Effector memory CD4-positive, alpha-beta T cell (primary cell): ENCODE measurements at regions not wholly inside any gene's neighbourhood (a gene's known extent, or its start where the extent isn't known, plus 50 kb on each side); places are given as distances from the start of the nearest gene placed in this dataset.

Experiments
- DNase-seq, 3 donors: peaks; one replicate each; pipeline ENCODE4 v3.0.0-alpha.2; 2020
- H3K27ac ChIP-seq: 2 replicates; pipeline ENCODE4 v1.7.0; 2013; ENCODE audit warnings: mild to moderate bottlenecking, low read length, moderate library complexity; ENCODE audit not compliant: insufficient read depth, poor library complexity, severe bottlenecking
- H3K27me3 ChIP-seq: replicated peaks from 2 replicates; pipeline ENCODE4 v1.7.0; 2013; ENCODE audit warnings: mild to moderate bottlenecking, low read length; ENCODE audit not compliant: insufficient read depth, control insufficient read depth, poor library complexity, severe bottlenecking
- H3K36me3 ChIP-seq: 2 replicates; pipeline ENCODE4 v1.7.0; 2013; ENCODE audit warnings: mild to moderate bottlenecking, low read length, moderate library complexity; ENCODE audit not compliant: control insufficient read depth, insufficient read depth
- H3K4me1 ChIP-seq: 2 replicates; pipeline ENCODE4 v1.7.0; 2013; ENCODE audit warnings: low read length, mild to moderate bottlenecking; ENCODE audit not compliant: control insufficient read depth, insufficient read depth, poor library complexity, severe bottlenecking
- H3K4me3 ChIP-seq: 2 replicates; pipeline ENCODE4 v1.7.0; 2013; ENCODE audit warnings: low read length, low read depth, mild to moderate bottlenecking; ENCODE audit not compliant: insufficient read depth, poor library complexity, severe bottlenecking
- H3K9me3 ChIP-seq: 2 replicates; pipeline ENCODE4 v1.7.0; 2013; ENCODE audit warnings: mild to moderate bottlenecking, low read length, moderate library complexity; ENCODE audit not compliant: control insufficient read depth

GRCh38 chr11:134734894-134735293, 322.9 kb upstream of the B3GAT1 start:
- no peak for DNase-seq
- H3K27ac ChIP-seq, result no peak overlapping the region
- no peaks in the 10 kb centered on the region for H3K4me1 ChIP-seq
- no peaks in the 10 kb centered on the region for H3K9me3 ChIP-seq
- H3K27me3 ChIP-seq, result no peaks in the 10 kb centered on the region
- no peaks in the 10 kb centered on the region for H3K36me3 ChIP-seq
- H3K4me3 ChIP-seq, result no peak overlapping the region

- H3K36me3 ChIP-seq, result no peaks in the 10 kb centered on the region
- H3K4me1 ChIP-seq, result no peaks in the 10 kb centered on the region
- no peak overlapping the region for H3K4me3 ChIP-seq
- no peaks in the 10 kb centered on the region for H3K9me3 ChIP-seq
- no peak overlapping the region for H3K27ac ChIP-seq
- H3K27me3 ChIP-seq, result no peaks in the 10 kb centered on the region
- no peak for DNase-seq
Observed at GRCh38 chr11:134734141-134734845, 322.3 kb upstream of the B3GAT1 start.

GRCh38 chr11:134733646-134734045, 321.6 kb upstream of the B3GAT1 start:
- no peaks in the 10 kb centered on the region for H3K4me1 ChIP-seq
- H3K27ac ChIP-seq, result no peak overlapping the region
- no peaks in the 10 kb centered on the region for H3K36me3 ChIP-seq
- H3K9me3 ChIP-seq, result no peaks in the 10 kb centered on the region
- no peak for DNase-seq
- no peaks in the 10 kb centered on the region for H3K27me3 ChIP-seq
- H3K4me3 ChIP-seq, result no peak overlapping the region

GRCh38 chr11:134731213-134731961, 319.3 kb upstream of the B3GAT1 start:
- no peaks in the 10 kb centered on the region for H3K4me1 ChIP-seq
- H3K36me3 ChIP-seq, result no peaks in the 10 kb centered on the region
- H3K9me3 ChIP-seq, result no peaks in the 10 kb centered on the region
- no peak overlapping the region for H3K4me3 ChIP-seq
- H3K27me3 ChIP-seq, result no peaks in the 10 kb centered on the region
- no peak for DNase-seq
- H3K27ac ChIP-seq, result no peak overlapping the region

- Histone ChIP-seq H3K36me3 (no peaks in the 10 kb centered on the region), H3K9me3 (no peaks in the 10 kb centered on the region), H3K27ac (no peak overlapping the region), H3K27me3 (no peaks in the 10 kb centered on the region), H3K4me1 (no peaks in the 10 kb centered on the region), H3K4me3 (no peak overlapping the region)
- no peak for DNase-seq
Observed at GRCh38 chr11:134730561-134731212, 318.6 kb upstream of the B3GAT1 start.

GRCh38 chr11:134730101-134730500, 318.1 kb upstream of the B3GAT1 start:
- H3K27ac ChIP-seq, result no peak overlapping the region
- no peaks in the 10 kb centered on the region for H3K9me3 ChIP-seq
- no peaks in the 10 kb centered on the region for H3K27me3 ChIP-seq
- no peak for DNase-seq
- H3K36me3 ChIP-seq, result no peaks in the 10 kb centered on the region
- H3K4me3 ChIP-seq, result no peak overlapping the region
- no peaks in the 10 kb centered on the region for H3K4me1 ChIP-seq

- no peak overlapping the region for H3K27ac ChIP-seq
- no peaks in the 10 kb centered on the region for H3K9me3 ChIP-seq
- H3K4me3 ChIP-seq, result no peak overlapping the region
- H3K4me1 ChIP-seq, result no peaks in the 10 kb centered on the region
- no peak for DNase-seq
- no peaks in the 10 kb centered on the region for H3K36me3 ChIP-seq
- no peaks in the 10 kb centered on the region for H3K27me3 ChIP-seq
Observed at GRCh38 chr11:134728186-134728585, 316.1 kb upstream of the B3GAT1 start.

GRCh38 chr11:134727636-134728035, 315.6 kb upstream of the B3GAT1 start:
- Histone ChIP-seq H3K4me3 (no peak overlapping the region), H3K27me3 (no peaks in the 10 kb centered on the region), H3K27ac (no peak overlapping the region), H3K9me3 (no peaks in the 10 kb centered on the region), H3K36me3 (no peaks in the 10 kb centered on the region), H3K4me1 (no peaks in the 10 kb centered on the region)
- DNase-seq, result no peak

- no peak for DNase-seq
- H3K4me3 ChIP-seq, result no peak overlapping the region
Observed at GRCh38 chr11:134727204-134727603, 315.2 kb upstream of the B3GAT1 start.

More at GRCh38 chr11:134727204-134727603, 315.2 kb upstream of the B3GAT1 start:
- H3K4me1 ChIP-seq, result no peaks in the 10 kb centered on the region
- no peaks in the 10 kb centered on the region for H3K27me3 ChIP-seq
- no peaks in the 10 kb centered on the region for H3K36me3 ChIP-seq
- no peaks in the 10 kb centered on the region for H3K9me3 ChIP-seq
- no peak overlapping the region for H3K27ac ChIP-seq
